H9 (cell line): ENCODE measurements at regions not wholly inside any gene's neighbourhood (a gene's known extent, or its start where the extent isn't known, plus 50 kb on each side); places are given as distances from the start of the nearest gene placed in this dataset.

Experiments
- DNase-seq: peaks from one replicate; pipeline ENCODE4 v3.0.0-alpha.2; 2017
- H2AFZ ChIP-seq: one replicate; pipeline ENCODE4 v1.6.1; 2013; ENCODE audit warnings: mild to moderate bottlenecking, low read length, control low read depth, moderate library complexity
- H2AK5ac ChIP-seq: 2 replicates; pipeline ENCODE4 v1.6.1; 2013; ENCODE audit warnings: low read length, control low read depth, mixed read lengths; ENCODE audit not compliant: insufficient read length
- H2BK120ac ChIP-seq: one replicate; pipeline ENCODE4 v1.6.1; 2013; ENCODE audit warnings: low read depth, mild to moderate bottlenecking, low read length, control low read depth, inconsistent platforms; ENCODE audit not compliant: poor library complexity, severe bottlenecking
- H2BK12ac ChIP-seq: 2 replicates; pipeline ENCODE4 v1.6.1; 2013; ENCODE audit warnings: low read length, control low read depth, mixed read lengths, low read depth; ENCODE audit not compliant: insufficient read length
- H2BK15ac ChIP-seq: 2 replicates; pipeline ENCODE4 v1.6.1; 2013; ENCODE audit warnings: low read depth, low read length, control low read depth
- H2BK20ac ChIP-seq: one replicate; pipeline ENCODE4 v1.6.1; 2013; ENCODE audit warnings: low read depth, mild to moderate bottlenecking, low read length, control low read depth, inconsistent platforms; ENCODE audit not compliant: poor library complexity, severe bottlenecking
- H2BK5ac ChIP-seq: 2 replicates; pipeline ENCODE4 v1.6.1; 2013; ENCODE audit warnings: low read length, control low read depth, mixed read lengths; ENCODE audit not compliant: insufficient read length
- H3K14ac ChIP-seq: 2 replicates; pipeline ENCODE4 v1.6.1; 2013; ENCODE audit warnings: low read length, control low read depth; ENCODE audit not compliant: insufficient read depth
- H3K18ac ChIP-seq: 2 replicates; pipeline ENCODE4 v1.6.1; 2013; ENCODE audit warnings: low read depth, mild to moderate bottlenecking, mixed read lengths, low read length, control low read depth; ENCODE audit not compliant: insufficient read length
- H3K23ac ChIP-seq: 2 replicates; pipeline ENCODE4 v1.6.1; 2013; ENCODE audit warnings: low read length, control low read depth, mixed read lengths, low read depth; ENCODE audit not compliant: insufficient read length
- H3K23me2 ChIP-seq: 2 replicates; pipeline ENCODE4 v1.6.1; 2013; ENCODE audit warnings: low read depth, mild to moderate bottlenecking, mixed read lengths, low read length, control low read depth; ENCODE audit not compliant: insufficient read length, poor library complexity, severe bottlenecking
- H3K27ac ChIP-seq: 2 replicates; pipeline ENCODE4 v1.5.1; 2013; ENCODE audit warnings: low read length, control low read depth, mixed read lengths, low read depth; ENCODE audit not compliant: insufficient read length
- H3K27me3 ChIP-seq: 2 replicates; pipeline ENCODE4 v1.6.1; 2013; ENCODE audit warnings: low read length, control low read depth, inconsistent platforms; ENCODE audit not compliant: insufficient read depth
- H3K4ac ChIP-seq: 2 replicates; pipeline ENCODE4 v1.6.1; 2013; ENCODE audit warnings: low read depth, mild to moderate bottlenecking, control low read depth, inconsistent platforms, low read length, moderate library complexity
- H3K4me1 ChIP-seq: 2 replicates; pipeline ENCODE4 v1.6.1; 2013; ENCODE audit warnings: low read length, control low read depth, inconsistent platforms; ENCODE audit not compliant: insufficient read depth
- H3K4me2 ChIP-seq: 2 replicates; pipeline ENCODE4 v1.6.1; 2013; ENCODE audit warnings: low read length, control low read depth, mixed read lengths; ENCODE audit not compliant: insufficient read length, insufficient read depth
- H3K56ac ChIP-seq: 2 replicates; pipeline ENCODE4 v1.6.1; 2013; ENCODE audit warnings: low read depth, mild to moderate bottlenecking, mixed read lengths, low read length, control low read depth; ENCODE audit not compliant: insufficient read length
- H3K79me1 ChIP-seq: 2 replicates; pipeline ENCODE4 v1.6.1; 2013; ENCODE audit warnings: low read depth, mild to moderate bottlenecking, moderate library complexity, low read length, control low read depth, inconsistent platforms; ENCODE audit not compliant: insufficient read depth, poor library complexity, severe bottlenecking
- H3K79me2 ChIP-seq: 2 replicates; pipeline ENCODE4 v1.6.1; 2013; ENCODE audit warnings: low read length, control low read depth, inconsistent platforms; ENCODE audit not compliant: insufficient read depth
- H3K9ac ChIP-seq: 2 replicates; pipeline ENCODE4 v1.6.1; 2013; ENCODE audit warnings: low read length, control low read depth, mixed read lengths; ENCODE audit not compliant: insufficient read length; ENCODE audit errors: extremely low read depth
- H3K9me3 ChIP-seq: one replicate; pipeline ENCODE4 v1.6.1; 2013; ENCODE audit warnings: low read depth, low read length, inconsistent platforms; ENCODE audit not compliant: control insufficient read depth
- H3T11ph ChIP-seq: one replicate; pipeline ENCODE4 v1.6.1; 2013; ENCODE audit warnings: mild to moderate bottlenecking, low read length, control low read depth, inconsistent platforms
- H4K20me1 ChIP-seq: one replicate; pipeline ENCODE4 v1.6.1; 2013; ENCODE audit not compliant: control insufficient read depth, insufficient read length, insufficient read depth
- H4K5ac ChIP-seq: 2 replicates; pipeline ENCODE4 v1.6.1; 2013; ENCODE audit warnings: low read depth, mild to moderate bottlenecking, mixed read lengths, low read length, control low read depth; ENCODE audit not compliant: insufficient read length
- H4K8ac ChIP-seq: replicated peaks from 2 replicates; pipeline ENCODE4 v1.6.1; 2013; ENCODE audit warnings: low read length, control low read depth, mixed read lengths, low read depth; ENCODE audit not compliant: insufficient read length
- H4K91ac ChIP-seq: 2 replicates; pipeline ENCODE4 v1.6.1; 2013; ENCODE audit warnings: low read depth, mild to moderate bottlenecking, moderate library complexity, mixed read lengths, low read length, control low read depth; ENCODE audit not compliant: insufficient read length
- H3K27ac Mint-ChIP-seq, 3 experiments: 2 replicates in 2 of 3; 3 replicates in 1 of 3; pipeline ENCODE4 v1.8.0; 2020 to 2021; ENCODE audit warnings: mixed read lengths in 3 of 3, mild to moderate bottlenecking in 1 of 3, moderate library complexity in 1 of 3
- H3K27me3 Mint-ChIP-seq: 2 replicates; pipeline ENCODE4 v1.8.0; 2021; ENCODE audit warnings: low read depth, mild to moderate bottlenecking, moderate library complexity, mixed read lengths
- H3K36me3 Mint-ChIP-seq, 3 experiments: 2 replicates in 2 of 3; 3 replicates in 1 of 3; pipeline ENCODE4 v1.8.0; 2020 to 2021; ENCODE audit warnings: low read depth in 3 of 3, mixed read lengths in 3 of 3; ENCODE audit not compliant: insufficient read depth in 1 of 3
- H3K4me1 Mint-ChIP-seq, 2 experiments: 2 replicates each; pipeline ENCODE4 v1.8.0; 2020; ENCODE audit warnings: mixed read lengths in 2 of 2
- H3K4me3 Mint-ChIP-seq, 2 experiments: 2 replicates in 1 of 2; 3 replicates in 1 of 2; pipeline ENCODE4 v1.8.0; 2020 to 2021; ENCODE audit warnings: mild to moderate bottlenecking in 2 of 2, mixed read lengths in 2 of 2, moderate library complexity in 1 of 2
- H3K9me3 Mint-ChIP-seq, 2 experiments: 2 replicates in 1 of 2; 3 replicates in 1 of 2; pipeline ENCODE4 v1.8.0; 2020; ENCODE audit warnings: mild to moderate bottlenecking in 2 of 2, mixed read lengths in 2 of 2, moderate library complexity in 1 of 2
- WGBS: extraction: QIAGEN DNeasy Blood & Tissue Kit; methylation state at CpG from one replicate; pipeline ENCODE4 v1.1.7; 2013; ENCODE audit warnings: missing lambda C conversion rate, low lambda C conversion rate, mixed read lengths; ENCODE audit not compliant: insufficient read length; ENCODE audit errors: extremely low coverage; 5-methylcytosine and 5-hydroxymethylcytosine counted together
- TF ChIP-seq, protein P1 (sequence below): fragments of 200-600 bp; sonication (generic); conservative IDR thresholded peaks from 3 replicates; pipeline ENCODE4 v1.8.0; 2021; ENCODE audit warnings: antibody characterized with exemption, mild to moderate bottlenecking

DNA sequence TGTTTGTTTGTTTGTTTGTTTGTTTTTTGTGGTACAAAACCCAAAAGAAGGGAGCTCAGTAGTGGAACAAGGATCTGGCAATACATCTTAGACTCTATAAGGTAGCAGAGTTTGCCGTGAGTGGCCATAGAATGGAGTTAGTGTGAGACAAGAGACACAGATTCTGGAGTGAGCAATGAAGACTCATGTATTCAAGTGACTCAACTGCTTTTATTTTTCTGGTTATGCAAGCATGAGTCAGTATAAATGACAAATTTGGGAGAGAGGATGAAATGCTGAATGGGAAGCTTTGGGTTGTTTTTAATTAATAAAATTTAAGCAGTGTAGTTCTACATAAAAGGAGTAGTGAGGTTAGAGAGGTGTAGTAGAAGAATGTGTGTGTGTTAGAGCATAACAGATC, 143.6 kb upstream of the ANO5 start:
- Histone ChIP-seq H3K4ac (no peak overlapping the region), H2AFZ (no peak overlapping the region), H3K27me3 (no peaks in the 10 kb centered on the region; the same call in 1 of the 2 replicates), H3K79me2 (no peaks in the 10 kb centered on the region), H3K4me2 (no peak overlapping the region), H2BK120ac (no peak overlapping the region), H2BK20ac (no peak overlapping the region), H4K91ac (no peak overlapping the region), H3K4me1 (no peaks in the 10 kb centered on the region), H3T11ph (no peak overlapping the region), H3K23ac (no peak overlapping the region), H3K23me2 (no peaks in the 10 kb centered on the region), H2BK5ac (no peak overlapping the region), H3K9ac (no peak overlapping the region), H2BK12ac (no peak overlapping the region), H3K9me3 (no peaks in the 10 kb centered on the region), H3K27ac (no peak overlapping the region), H3K14ac (no peak overlapping the region), H3K18ac (no peak overlapping the region), H3K79me1 (no peaks in the 10 kb centered on the region), H4K5ac (no peak overlapping the region), H3K56ac (no peak overlapping the region), H2AK5ac (no peak overlapping the region), H4K20me1 (no peaks in the 10 kb centered on the region), H2BK15ac (no peak overlapping the region), H4K8ac (no peak overlapping the region)
- Mint-ChIP-seq H3K36me3 (peaks cover 0 to 2% (median 0%) of the 10 kb centered on the region in 3 experiments; a peak in 2 of 7 replicates), H3K9me3 (peaks cover 2 to 4% of the 10 kb centered on the region in 2 experiments; a peak in 1 of 5 replicates), H3K27me3 (no peaks in the 10 kb centered on the region), H3K27ac (no peak overlapping the region), H3K4me1 (peaks cover 14% of the 10 kb centered on the region in 2 experiments), H3K4me3 (no peak overlapping the region)
- TF ChIP-seq, protein P1, sequence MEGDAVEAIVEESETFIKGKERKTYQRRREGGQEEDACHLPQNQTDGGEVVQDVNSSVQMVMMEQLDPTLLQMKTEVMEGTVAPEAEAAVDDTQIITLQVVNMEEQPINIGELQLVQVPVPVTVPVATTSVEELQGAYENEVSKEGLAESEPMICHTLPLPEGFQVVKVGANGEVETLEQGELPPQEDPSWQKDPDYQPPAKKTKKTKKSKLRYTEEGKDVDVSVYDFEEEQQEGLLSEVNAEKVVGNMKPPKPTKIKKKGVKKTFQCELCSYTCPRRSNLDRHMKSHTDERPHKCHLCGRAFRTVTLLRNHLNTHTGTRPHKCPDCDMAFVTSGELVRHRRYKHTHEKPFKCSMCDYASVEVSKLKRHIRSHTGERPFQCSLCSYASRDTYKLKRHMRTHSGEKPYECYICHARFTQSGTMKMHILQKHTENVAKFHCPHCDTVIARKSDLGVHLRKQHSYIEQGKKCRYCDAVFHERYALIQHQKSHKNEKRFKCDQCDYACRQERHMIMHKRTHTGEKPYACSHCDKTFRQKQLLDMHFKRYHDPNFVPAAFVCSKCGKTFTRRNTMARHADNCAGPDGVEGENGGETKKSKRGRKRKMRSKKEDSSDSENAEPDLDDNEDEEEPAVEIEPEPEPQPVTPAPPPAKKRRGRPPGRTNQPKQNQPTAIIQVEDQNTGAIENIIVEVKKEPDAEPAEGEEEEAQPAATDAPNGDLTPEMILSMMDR, result no peak
- no peak for DNase-seq
- no CpG with 5 or more reads among the region's 1 CpG for WGBS
